CD8-positive, alpha-beta memory T cell (primary cell): ENCODE measurements at regions not wholly inside any gene's neighbourhood (a gene's known extent, or its start where the extent isn't known, plus 50 kb on each side); places are given as distances from the start of the nearest gene placed in this dataset.

ENCODE experiments used
- CTCF ChIA-PET: fragments of 350-600 bp; sonication (Branson Sonifier 250); formaldehyde crosslinking; loops from one replicate; lab custom pipeline; 2021; ENCODE audit warnings: antibody characterized with exemption; lab: Charles Lee
- POLR2A ChIA-PET: fragments of 350-600 bp; sonication (Branson Sonifier 250); formaldehyde crosslinking; loops from one replicate; lab custom pipeline; 2021; ENCODE audit warnings: antibody characterized with exemption; lab: Charles Lee
- DNase-seq, 5 donors: peaks; one replicate each; pipeline versions ENCODE4 v3.0.0 to v3.0.0-alpha.2; 2020 to 2022; ENCODE audit warnings: mixed read lengths in 1 of 5
- H3K27ac ChIP-seq: one replicate; pipeline ENCODE4 v1.7.0; 2013; ENCODE audit warnings: low read depth, mild to moderate bottlenecking, low read length, moderate library complexity
- H3K27me3 ChIP-seq: 2 replicates; pipeline ENCODE4 v1.7.0; 2013; ENCODE audit warnings: low read length, mild to moderate bottlenecking; ENCODE audit not compliant: insufficient read depth, poor library complexity, severe bottlenecking
- H3K36me3 ChIP-seq: 2 replicates; pipeline ENCODE4 v1.7.0; 2013; ENCODE audit warnings: mild to moderate bottlenecking, low read length, moderate library complexity; ENCODE audit not compliant: insufficient read depth
- H3K4me1 ChIP-seq: 2 replicates; pipeline ENCODE4 v1.7.0; 2013; ENCODE audit warnings: mild to moderate bottlenecking, low read length, moderate library complexity; ENCODE audit not compliant: insufficient read depth
- H3K4me3 ChIP-seq: 2 replicates; pipeline ENCODE4 v1.7.0; 2013; ENCODE audit warnings: mild to moderate bottlenecking, low read length
- H3K9me3 ChIP-seq: 2 replicates; pipeline ENCODE4 v1.7.0; 2013; ENCODE audit warnings: mild to moderate bottlenecking, low read length
- H3K27ac Mint-ChIP-seq, 8 donors: one replicate each; pipeline ENCODE4 v1.8.0; 2020 to 2021; ENCODE audit warnings: mixed read lengths in 8 of 8, mild to moderate bottlenecking in 6 of 8, inconsistent platforms in 3 of 8, moderate library complexity in 3 of 8
- H3K27me3 Mint-ChIP-seq, 2 donors: one replicate each; pipeline ENCODE4 v1.8.0; 2020 to 2021; ENCODE audit warnings: mixed read lengths in 2 of 2, mild to moderate bottlenecking in 1 of 2, moderate library complexity in 1 of 2
- H3K36me3 Mint-ChIP-seq, 3 donors: one replicate each; pipeline ENCODE4 v1.8.0; 2020 to 2021; ENCODE audit warnings: mixed read lengths in 3 of 3, inconsistent platforms in 1 of 3, mild to moderate bottlenecking in 1 of 3
- H3K4me1 Mint-ChIP-seq, 3 donors: one replicate each; pipeline ENCODE4 v1.8.0; 2020 to 2021; ENCODE audit warnings: mixed read lengths in 3 of 3, inconsistent platforms in 1 of 3, mild to moderate bottlenecking in 1 of 3
- H3K4me3 Mint-ChIP-seq, 7 donors: one replicate each; pipeline ENCODE4 v1.8.0; 2020 to 2021; ENCODE audit warnings: mixed read lengths in 7 of 7, mild to moderate bottlenecking in 6 of 7, moderate library complexity in 4 of 7, inconsistent platforms in 2 of 7
- H3K9me3 Mint-ChIP-seq, 5 donors: one replicate each; pipeline ENCODE4 v1.8.0; 2020 to 2022; ENCODE audit warnings: mixed read lengths in 5 of 5, mild to moderate bottlenecking in 3 of 5, moderate library complexity in 2 of 5, inconsistent platforms in 1 of 5

DNA sequence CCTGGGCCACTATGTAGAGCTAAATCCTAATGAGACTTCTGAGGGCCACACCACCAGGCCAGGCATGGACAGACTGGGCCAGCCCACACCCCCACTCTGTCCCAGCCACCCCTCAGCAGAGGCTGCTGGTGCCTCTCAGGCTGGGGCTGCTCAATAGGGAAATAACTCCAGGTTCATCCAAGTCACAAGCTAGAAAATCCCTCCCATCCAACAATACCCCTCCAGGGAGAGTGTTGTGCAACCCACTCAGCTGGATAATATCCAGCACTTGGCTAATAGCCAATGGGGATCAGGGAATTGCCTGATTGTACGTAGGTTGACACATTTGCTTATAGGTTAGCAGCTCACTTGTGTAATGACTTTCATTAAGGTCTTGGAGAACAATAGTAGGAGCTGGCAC is 64.1 kb upstream of the WNT11 start:
- Histone ChIP-seq H3K27me3 (no peaks in the 10 kb centered on the region), H3K36me3 (no peaks in the 10 kb centered on the region), H3K9me3 (no peaks in the 10 kb centered on the region), H3K27ac (no peak overlapping the region), H3K4me3 (no peak overlapping the region), H3K4me1 (no peaks in the 10 kb centered on the region)
- DNase-seq = no peak
- Mint-ChIP-seq H3K4me3 (no peak overlapping the region), H3K4me1 (no peaks in the 10 kb centered on the region), H3K27me3 (peaks cover 0 to 2% of the 10 kb centered on the region in 2 donors), H3K9me3 (no peaks in the 10 kb centered on the region), H3K27ac (no peak overlapping the region), H3K36me3 (no peaks in the 10 kb centered on the region)
- CTCF ChIA-PET = interaction anchor here (0.9 to 2.4 kb wide), 4 partner anchors 13 to 62 kb away, joined by 3 to 6 read pairs (median 3); no protein-coding TSS in a partner anchor
- POLR2A ChIA-PET = no interaction called here

DNA sequence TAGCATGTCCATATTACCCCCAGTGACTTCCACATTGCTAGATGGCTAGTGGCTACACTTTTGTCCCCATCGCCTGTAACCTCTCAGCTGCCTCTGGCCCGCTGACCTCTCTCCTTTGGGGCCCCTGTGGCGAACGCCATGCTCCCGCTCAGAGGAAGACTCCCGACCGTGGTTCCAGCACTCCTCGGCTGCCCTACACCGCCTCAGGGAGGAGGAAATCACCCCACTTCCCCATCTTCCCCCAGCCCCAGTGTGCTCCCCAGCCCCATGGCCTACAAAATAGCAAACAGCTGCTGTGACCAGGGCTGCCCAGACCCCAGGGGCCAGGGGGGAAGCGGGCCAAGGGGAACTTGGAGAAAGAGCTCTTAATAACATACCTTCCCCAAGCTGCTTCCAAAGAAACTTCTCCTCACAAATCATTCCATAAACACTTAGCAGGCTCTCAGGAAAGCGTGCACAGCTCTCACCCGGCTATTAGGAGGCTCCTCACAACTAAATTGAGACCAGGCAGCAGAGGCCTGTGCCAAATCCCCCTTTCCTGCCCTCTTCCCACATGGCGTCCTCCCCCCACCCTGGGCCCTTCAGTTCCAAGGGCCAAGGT is 63.5 kb upstream of the WNT11 start:
- Mint-ChIP-seq H3K9me3 (no peaks in the 10 kb centered on the region), H3K27me3 (peaks cover 0 to 2% of the 10 kb centered on the region in 2 donors), H3K27ac (peak overlapping the region in 2 of 8 donors; percentile 41 to 93), H3K4me3 (no peak overlapping the region), H3K4me1 (no peaks in the 10 kb centered on the region), H3K36me3 (no peaks in the 10 kb centered on the region)
- CTCF ChIA-PET = interaction anchor here (1.7 to 2.4 kb wide), 2 partner anchors 13 to 61 kb away, joined by 3 to 6 read pairs; no protein-coding TSS in a partner anchor
- no peaks in the 10 kb centered on the region for H3K27me3 ChIP-seq
- POLR2A ChIA-PET = no interaction called here
- no peaks in the 10 kb centered on the region for H3K36me3 ChIP-seq
- no peak overlapping the region for H3K27ac ChIP-seq
- no peaks in the 10 kb centered on the region for H3K9me3 ChIP-seq
- H3K4me3 ChIP-seq = no peak overlapping the region
- peak in 1 of 5 donors; percentile 27 for DNase-seq
- no peaks in the 10 kb centered on the region for H3K4me1 ChIP-seq

DNA sequence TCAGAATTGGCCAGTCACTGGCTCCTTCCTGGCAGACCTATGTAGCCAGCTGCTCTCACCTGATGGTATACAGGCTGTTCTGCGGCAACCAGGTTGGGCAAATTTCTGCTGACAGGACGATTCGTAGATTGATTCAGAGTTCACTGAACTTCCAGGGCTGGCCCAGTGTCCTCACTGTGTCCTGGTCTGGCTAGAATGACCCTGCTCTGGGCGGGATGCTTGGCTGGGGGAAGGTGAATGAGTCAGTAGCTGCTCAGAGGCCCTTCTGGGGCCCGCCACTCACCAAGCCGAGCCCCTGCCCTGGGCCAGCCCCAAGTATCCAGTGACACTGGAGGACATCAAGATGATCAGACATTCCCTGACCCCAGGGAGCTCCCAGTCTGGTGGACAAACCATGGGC is 62.9 kb upstream of the WNT11 start:
- Mint-ChIP-seq H3K4me1 (no peaks in the 10 kb centered on the region), H3K27ac (no peak overlapping the region), H3K9me3 (no peaks in the 10 kb centered on the region), H3K27me3 (peaks cover 0 to 2% of the 10 kb centered on the region in 2 donors), H3K36me3 (no peaks in the 10 kb centered on the region), H3K4me3 (no peak overlapping the region)
- peak in 1 of 5 donors; percentile 23 for DNase-seq
- ChIA-PET CTCF (interaction anchor here (1.7 to 2.4 kb wide), 2 partner anchors 12 to 61 kb away, joined by 3 to 6 read pairs; no protein-coding TSS in a partner anchor), POLR2A (no interaction called here)
- Histone ChIP-seq H3K36me3 (no peaks in the 10 kb centered on the region), H3K4me3 (no peak overlapping the region), H3K4me1 (no peaks in the 10 kb centered on the region), H3K27ac (no peak overlapping the region), H3K27me3 (no peaks in the 10 kb centered on the region), H3K9me3 (no peaks in the 10 kb centered on the region)

DNA sequence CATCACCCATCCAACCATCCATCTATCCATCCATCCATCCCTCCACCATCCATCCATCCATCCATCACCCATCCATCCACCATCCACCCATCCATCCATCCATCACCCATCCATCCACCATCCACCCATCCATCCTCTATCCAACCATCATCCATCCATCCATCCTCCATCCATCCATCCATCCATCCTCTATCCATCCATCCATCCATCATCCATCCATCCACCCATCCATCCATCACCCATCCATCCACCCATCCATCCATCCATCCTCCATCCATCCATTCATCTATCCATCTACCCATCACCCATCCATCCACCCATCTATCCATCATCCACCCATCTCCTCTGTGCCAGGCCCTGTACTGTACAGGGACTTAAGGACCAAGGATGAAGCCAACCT is 62.2 kb upstream of the WNT11 start:
- Mint-ChIP-seq H3K27ac (no peak overlapping the region), H3K36me3 (no peaks in the 10 kb centered on the region), H3K4me3 (no peak overlapping the region), H3K9me3 (no peaks in the 10 kb centered on the region), H3K4me1 (no peaks in the 10 kb centered on the region), H3K27me3 (peaks cover 3 to 6% of the 10 kb centered on the region in 2 donors)
- ChIA-PET CTCF (no interaction called here), POLR2A (no interaction called here)
- no peak for DNase-seq
- Histone ChIP-seq H3K9me3 (no peaks in the 10 kb centered on the region), H3K27ac (no peak overlapping the region), H3K27me3 (no peaks in the 10 kb centered on the region), H3K36me3 (no peaks in the 10 kb centered on the region), H3K4me1 (no peaks in the 10 kb centered on the region), H3K4me3 (no peak overlapping the region)

DNA sequence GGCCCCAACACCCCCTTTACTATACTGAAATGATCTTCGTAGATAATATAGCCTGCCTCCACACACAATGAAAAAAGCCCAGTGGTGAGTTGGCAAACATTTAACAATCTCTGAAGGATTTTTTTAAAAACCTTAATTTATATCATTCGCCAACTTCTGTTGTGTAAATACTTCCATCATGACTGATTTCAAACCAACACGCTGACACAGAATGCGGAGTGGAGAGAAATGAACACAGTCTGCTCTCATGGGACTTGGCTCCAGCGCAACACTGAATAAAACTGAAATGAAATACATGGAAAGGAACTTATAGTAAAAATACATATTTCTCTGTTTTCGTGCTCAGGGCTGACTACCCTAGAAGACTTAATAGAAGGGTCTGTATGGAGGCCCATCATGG is 61.3 kb upstream of the WNT11 start:
- Mint-ChIP-seq H3K4me3 (no peak overlapping the region), H3K9me3 (no peaks in the 10 kb centered on the region), H3K4me1 (no peaks in the 10 kb centered on the region), H3K27me3 (peaks cover 3 to 8% of the 10 kb centered on the region in 2 donors), H3K36me3 (no peaks in the 10 kb centered on the region), H3K27ac (no peak overlapping the region)
- H3K27me3 ChIP-seq = no peaks in the 10 kb centered on the region
- H3K4me3 ChIP-seq = no peak overlapping the region
- no peaks in the 10 kb centered on the region for H3K4me1 ChIP-seq
- no peak for DNase-seq
- H3K36me3 ChIP-seq = no peaks in the 10 kb centered on the region
- ChIA-PET CTCF (no interaction called here), POLR2A (no interaction called here)
- H3K9me3 ChIP-seq = no peaks in the 10 kb centered on the region
- no peak overlapping the region for H3K27ac ChIP-seq

DNA sequence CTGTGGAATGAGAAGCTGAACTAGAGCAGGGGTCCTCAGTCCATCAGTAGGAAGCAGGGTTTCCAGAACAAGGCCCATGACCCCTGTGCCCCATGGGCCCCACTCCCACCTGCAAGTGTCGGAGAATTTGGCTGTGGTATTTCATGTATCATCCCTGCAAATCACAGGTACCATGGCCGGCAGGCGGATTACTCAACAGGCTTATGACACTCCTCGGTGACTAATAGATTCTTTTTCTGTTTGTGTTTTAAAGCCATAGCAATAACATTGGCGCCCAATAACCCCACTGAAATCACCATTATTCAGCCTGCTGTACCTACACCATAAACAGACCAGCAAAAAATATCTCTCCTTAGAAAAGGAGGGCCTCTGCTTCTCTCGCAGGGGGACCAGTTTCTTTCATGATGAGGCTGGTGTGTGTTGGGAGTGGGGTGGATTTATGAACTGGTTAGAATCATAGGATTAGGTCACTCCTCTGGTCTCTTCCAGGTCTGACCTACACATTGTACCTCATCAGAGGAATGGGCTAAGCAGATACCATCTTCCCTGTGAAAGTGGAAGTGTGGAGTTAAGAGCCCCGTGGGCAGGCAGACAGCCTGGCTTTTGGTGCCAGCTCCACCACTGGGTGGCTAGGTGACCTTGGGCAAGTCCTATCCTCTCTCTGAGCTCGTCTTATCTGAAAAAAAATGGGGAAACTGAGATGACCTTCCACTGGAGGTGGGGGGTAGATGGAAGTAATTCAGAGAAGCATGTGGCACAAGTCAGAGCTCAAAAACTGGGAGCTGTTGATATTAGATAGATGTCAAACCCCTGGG is 60.2 kb upstream of the WNT11 start:
- H3K4me3 ChIP-seq = no peak overlapping the region
- H3K4me1 Mint-ChIP-seq = no peaks in the 10 kb centered on the region
- no peaks in the 10 kb centered on the region for H3K9me3 Mint-ChIP-seq
- peak overlapping the region in 1 of 8 donors; percentile 19 for H3K27ac Mint-ChIP-seq
- no peaks in the 10 kb centered on the region for H3K36me3 Mint-ChIP-seq
- H3K4me3 Mint-ChIP-seq = no peak overlapping the region
- H3K4me1 ChIP-seq = no peaks in the 10 kb centered on the region
- POLR2A ChIA-PET = no interaction called here
- H3K9me3 ChIP-seq = no peaks in the 10 kb centered on the region
- H3K27ac ChIP-seq = no peak overlapping the region
- no peaks in the 10 kb centered on the region for H3K27me3 ChIP-seq
- peak in 1 of 5 donors; percentile 8 for DNase-seq
- no peaks in the 10 kb centered on the region for H3K36me3 ChIP-seq
- peaks cover 3 to 8% of the 10 kb centered on the region in 2 donors for H3K27me3 Mint-ChIP-seq
- CTCF ChIA-PET = no interaction called here

DNA sequence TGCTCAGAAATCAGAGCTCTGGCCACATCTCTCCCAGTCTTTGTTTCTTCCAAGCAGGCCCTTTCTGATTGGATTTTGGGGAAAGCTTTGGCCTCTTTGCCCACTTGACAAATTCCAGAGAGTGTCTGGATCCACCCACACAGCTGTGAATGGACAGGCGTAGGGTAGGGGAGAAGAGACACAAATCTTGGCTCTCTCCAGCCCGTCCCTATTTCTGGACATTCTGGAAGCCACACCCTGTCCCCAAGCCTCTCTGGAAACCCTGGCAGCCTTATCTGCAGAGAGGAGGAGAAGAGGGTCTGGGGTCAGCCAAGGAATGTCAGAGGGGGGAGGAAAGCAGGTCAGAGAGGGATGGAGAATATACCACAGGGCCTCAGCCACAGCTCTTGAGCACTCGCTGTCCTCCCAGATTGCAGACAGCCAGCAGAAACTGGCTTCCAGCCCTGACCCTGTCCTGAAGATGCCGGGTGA is 59.5 kb upstream of the WNT11 start:
- no peaks in the 10 kb centered on the region for H3K4me1 ChIP-seq
- CTCF ChIA-PET = interaction anchor here (1.2 kb wide), 1 partner anchor 57 kb away, joined by 5 read pairs; no protein-coding TSS in a partner anchor
- H3K4me3 Mint-ChIP-seq = no peak overlapping the region

DNA sequence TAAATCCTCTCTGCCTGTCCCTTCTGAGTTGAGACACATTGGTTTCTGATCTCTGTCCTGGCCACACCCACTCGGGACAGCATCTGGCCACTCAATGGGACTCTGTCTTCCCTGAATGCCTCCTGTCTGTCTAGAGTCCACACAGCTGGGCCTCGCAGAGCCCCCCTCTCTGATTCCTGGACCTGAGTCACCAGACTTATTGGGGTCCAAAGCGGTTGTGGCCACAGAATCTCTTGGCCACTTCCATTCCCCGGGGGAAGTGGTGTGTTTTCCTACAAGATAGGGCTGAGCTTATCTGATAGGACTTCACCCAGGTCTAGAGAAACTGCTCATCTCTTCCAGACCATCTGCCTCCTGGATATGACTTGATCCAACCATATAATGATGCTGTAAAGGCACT is 57.4 kb upstream of the WNT11 start:
- Mint-ChIP-seq H3K36me3 (no peaks in the 10 kb centered on the region), H3K9me3 (no peaks in the 10 kb centered on the region), H3K4me3 (no peak overlapping the region), H3K27me3 (peaks cover 3 to 7% of the 10 kb centered on the region in 2 donors), H3K27ac (peak overlapping the region in 1 of 8 donors; percentile 48), H3K4me1 (no peaks in the 10 kb centered on the region)
- no peaks in the 10 kb centered on the region for H3K4me1 ChIP-seq
- no peak overlapping the region for H3K27ac ChIP-seq
- POLR2A ChIA-PET = no interaction called here
- H3K36me3 ChIP-seq = no peaks in the 10 kb centered on the region
- no peak overlapping the region for H3K4me3 ChIP-seq
- H3K27me3 ChIP-seq = no peaks in the 10 kb centered on the region
- CTCF ChIA-PET = no interaction called here
- peak in 1 of 5 donors; percentile 14 for DNase-seq
- H3K9me3 ChIP-seq = no peaks in the 10 kb centered on the region

More for the DNA sequence above, 59.5 kb upstream of the WNT11 start:
- Histone ChIP-seq H3K4me3 (no peak overlapping the region), H3K36me3 (no peaks in the 10 kb centered on the region), H3K27me3 (no peaks in the 10 kb centered on the region), H3K27ac (no peak overlapping the region), H3K9me3 (no peaks in the 10 kb centered on the region)
- no peak for DNase-seq
- peaks cover 3 to 8% of the 10 kb centered on the region in 2 donors for H3K27me3 Mint-ChIP-seq
- H3K9me3 Mint-ChIP-seq = no peaks in the 10 kb centered on the region
- no peaks in the 10 kb centered on the region for H3K4me1 Mint-ChIP-seq
- H3K27ac Mint-ChIP-seq = no peak overlapping the region
- no peaks in the 10 kb centered on the region for H3K36me3 Mint-ChIP-seq
- POLR2A ChIA-PET = no interaction called here
